H9 (cell line): ENCODE measurements at regions not wholly inside any gene's neighbourhood (a gene's known extent, or its start where the extent isn't known, plus 50 kb on each side); places are given as distances from the start of the nearest gene placed in this dataset.

Experiments
- DNase-seq: peaks from one replicate; pipeline ENCODE4 v3.0.0-alpha.2; 2017
- H2AFZ ChIP-seq: one replicate; pipeline ENCODE4 v1.6.1; 2013; ENCODE audit warnings: mild to moderate bottlenecking, low read length, control low read depth, moderate library complexity
- H2AK5ac ChIP-seq: 2 replicates; pipeline ENCODE4 v1.6.1; 2013; ENCODE audit warnings: low read length, control low read depth, mixed read lengths; ENCODE audit not compliant: insufficient read length
- H2BK120ac ChIP-seq: one replicate; pipeline ENCODE4 v1.6.1; 2013; ENCODE audit warnings: low read depth, mild to moderate bottlenecking, low read length, control low read depth, inconsistent platforms; ENCODE audit not compliant: poor library complexity, severe bottlenecking
- H2BK12ac ChIP-seq: 2 replicates; pipeline ENCODE4 v1.6.1; 2013; ENCODE audit warnings: low read length, control low read depth, mixed read lengths, low read depth; ENCODE audit not compliant: insufficient read length
- H2BK15ac ChIP-seq: 2 replicates; pipeline ENCODE4 v1.6.1; 2013; ENCODE audit warnings: low read depth, low read length, control low read depth
- H2BK20ac ChIP-seq: one replicate; pipeline ENCODE4 v1.6.1; 2013; ENCODE audit warnings: low read depth, mild to moderate bottlenecking, low read length, control low read depth, inconsistent platforms; ENCODE audit not compliant: poor library complexity, severe bottlenecking
- H2BK5ac ChIP-seq: 2 replicates; pipeline ENCODE4 v1.6.1; 2013; ENCODE audit warnings: low read length, control low read depth, mixed read lengths; ENCODE audit not compliant: insufficient read length
- H3K14ac ChIP-seq: 2 replicates; pipeline ENCODE4 v1.6.1; 2013; ENCODE audit warnings: low read length, control low read depth; ENCODE audit not compliant: insufficient read depth
- H3K18ac ChIP-seq: 2 replicates; pipeline ENCODE4 v1.6.1; 2013; ENCODE audit warnings: low read depth, mild to moderate bottlenecking, mixed read lengths, low read length, control low read depth; ENCODE audit not compliant: insufficient read length
- H3K23ac ChIP-seq: 2 replicates; pipeline ENCODE4 v1.6.1; 2013; ENCODE audit warnings: low read length, control low read depth, mixed read lengths, low read depth; ENCODE audit not compliant: insufficient read length
- H3K23me2 ChIP-seq: 2 replicates; pipeline ENCODE4 v1.6.1; 2013; ENCODE audit warnings: low read depth, mild to moderate bottlenecking, mixed read lengths, low read length, control low read depth; ENCODE audit not compliant: insufficient read length, poor library complexity, severe bottlenecking
- H3K27ac ChIP-seq: 2 replicates; pipeline ENCODE4 v1.5.1; 2013; ENCODE audit warnings: low read length, control low read depth, mixed read lengths, low read depth; ENCODE audit not compliant: insufficient read length
- H3K27me3 ChIP-seq: 2 replicates; pipeline ENCODE4 v1.6.1; 2013; ENCODE audit warnings: low read length, control low read depth, inconsistent platforms; ENCODE audit not compliant: insufficient read depth
- H3K4ac ChIP-seq: 2 replicates; pipeline ENCODE4 v1.6.1; 2013; ENCODE audit warnings: low read depth, mild to moderate bottlenecking, control low read depth, inconsistent platforms, low read length, moderate library complexity
- H3K4me1 ChIP-seq: 2 replicates; pipeline ENCODE4 v1.6.1; 2013; ENCODE audit warnings: low read length, control low read depth, inconsistent platforms; ENCODE audit not compliant: insufficient read depth
- H3K4me2 ChIP-seq: 2 replicates; pipeline ENCODE4 v1.6.1; 2013; ENCODE audit warnings: low read length, control low read depth, mixed read lengths; ENCODE audit not compliant: insufficient read length, insufficient read depth
- H3K56ac ChIP-seq: 2 replicates; pipeline ENCODE4 v1.6.1; 2013; ENCODE audit warnings: low read depth, mild to moderate bottlenecking, mixed read lengths, low read length, control low read depth; ENCODE audit not compliant: insufficient read length
- H3K79me1 ChIP-seq: 2 replicates; pipeline ENCODE4 v1.6.1; 2013; ENCODE audit warnings: low read depth, mild to moderate bottlenecking, moderate library complexity, low read length, control low read depth, inconsistent platforms; ENCODE audit not compliant: insufficient read depth, poor library complexity, severe bottlenecking
- H3K79me2 ChIP-seq: 2 replicates; pipeline ENCODE4 v1.6.1; 2013; ENCODE audit warnings: low read length, control low read depth, inconsistent platforms; ENCODE audit not compliant: insufficient read depth
- H3K9ac ChIP-seq: 2 replicates; pipeline ENCODE4 v1.6.1; 2013; ENCODE audit warnings: low read length, control low read depth, mixed read lengths; ENCODE audit not compliant: insufficient read length; ENCODE audit errors: extremely low read depth
- H3K9me3 ChIP-seq: one replicate; pipeline ENCODE4 v1.6.1; 2013; ENCODE audit warnings: low read depth, low read length, inconsistent platforms; ENCODE audit not compliant: control insufficient read depth
- H3T11ph ChIP-seq: one replicate; pipeline ENCODE4 v1.6.1; 2013; ENCODE audit warnings: mild to moderate bottlenecking, low read length, control low read depth, inconsistent platforms
- H4K20me1 ChIP-seq: one replicate; pipeline ENCODE4 v1.6.1; 2013; ENCODE audit not compliant: control insufficient read depth, insufficient read length, insufficient read depth
- H4K5ac ChIP-seq: 2 replicates; pipeline ENCODE4 v1.6.1; 2013; ENCODE audit warnings: low read depth, mild to moderate bottlenecking, mixed read lengths, low read length, control low read depth; ENCODE audit not compliant: insufficient read length
- H4K8ac ChIP-seq: replicated peaks from 2 replicates; pipeline ENCODE4 v1.6.1; 2013; ENCODE audit warnings: low read length, control low read depth, mixed read lengths, low read depth; ENCODE audit not compliant: insufficient read length
- H4K91ac ChIP-seq: 2 replicates; pipeline ENCODE4 v1.6.1; 2013; ENCODE audit warnings: low read depth, mild to moderate bottlenecking, moderate library complexity, mixed read lengths, low read length, control low read depth; ENCODE audit not compliant: insufficient read length
- H3K27ac Mint-ChIP-seq, 3 experiments: 2 replicates in 2 of 3; 3 replicates in 1 of 3; pipeline ENCODE4 v1.8.0; 2020 to 2021; ENCODE audit warnings: mixed read lengths in 3 of 3, mild to moderate bottlenecking in 1 of 3, moderate library complexity in 1 of 3
- H3K27me3 Mint-ChIP-seq: 2 replicates; pipeline ENCODE4 v1.8.0; 2021; ENCODE audit warnings: low read depth, mild to moderate bottlenecking, moderate library complexity, mixed read lengths
- H3K36me3 Mint-ChIP-seq, 3 experiments: 2 replicates in 2 of 3; 3 replicates in 1 of 3; pipeline ENCODE4 v1.8.0; 2020 to 2021; ENCODE audit warnings: low read depth in 3 of 3, mixed read lengths in 3 of 3; ENCODE audit not compliant: insufficient read depth in 1 of 3
- H3K4me1 Mint-ChIP-seq, 2 experiments: 2 replicates each; pipeline ENCODE4 v1.8.0; 2020; ENCODE audit warnings: mixed read lengths in 2 of 2
- H3K4me3 Mint-ChIP-seq, 2 experiments: 2 replicates in 1 of 2; 3 replicates in 1 of 2; pipeline ENCODE4 v1.8.0; 2020 to 2021; ENCODE audit warnings: mild to moderate bottlenecking in 2 of 2, mixed read lengths in 2 of 2, moderate library complexity in 1 of 2
- H3K9me3 Mint-ChIP-seq, 2 experiments: 2 replicates in 1 of 2; 3 replicates in 1 of 2; pipeline ENCODE4 v1.8.0; 2020; ENCODE audit warnings: mild to moderate bottlenecking in 2 of 2, mixed read lengths in 2 of 2, moderate library complexity in 1 of 2
- CTCF ChIP-seq: fragments of 200-600 bp; sonication (generic); conservative IDR thresholded peaks from 3 replicates; pipeline ENCODE4 v1.8.0; 2021; ENCODE audit warnings: antibody characterized with exemption, mild to moderate bottlenecking
- WGBS: extraction: QIAGEN DNeasy Blood & Tissue Kit; methylation state at CpG from one replicate; pipeline ENCODE4 v1.1.7; 2013; ENCODE audit warnings: missing lambda C conversion rate, low lambda C conversion rate, mixed read lengths; ENCODE audit not compliant: insufficient read length; ENCODE audit errors: extremely low coverage; 5-methylcytosine and 5-hydroxymethylcytosine counted together

GRCh38 chr16:66036793-66037715, 329.4 kb upstream of the CDH5 start:
- H3K27ac ChIP-seq, result no peak overlapping the region
- H4K20me1 ChIP-seq, result no peaks in the 10 kb centered on the region
- no peaks in the 10 kb centered on the region for H3K79me1 ChIP-seq
- no peak overlapping the region for H2BK20ac ChIP-seq
- H3K27ac Mint-ChIP-seq, result peak overlapping the region in 1 of 3 experiments; percentile 73; a peak in 1 of 7 replicates
- H3K9me3 ChIP-seq, result no peaks in the 10 kb centered on the region
- DNase-seq, result no peak
- H2BK120ac ChIP-seq, result no peak overlapping the region
- no peak overlapping the region for H2BK15ac ChIP-seq
- no peak overlapping the region for H4K91ac ChIP-seq
- no peak overlapping the region for H2AFZ ChIP-seq
- H3K36me3 Mint-ChIP-seq, result no peaks in the 10 kb centered on the region
- no peak overlapping the region for H3K14ac ChIP-seq
- H3K56ac ChIP-seq, result no peak overlapping the region
- no peak overlapping the region for H3K4me3 Mint-ChIP-seq
- no peaks in the 10 kb centered on the region for H3K4me1 ChIP-seq
- no peaks in the 10 kb centered on the region for H3K23me2 ChIP-seq
- no peak overlapping the region for H2BK5ac ChIP-seq
- no peak overlapping the region for H3K4ac ChIP-seq
- H3K18ac ChIP-seq, result no peak overlapping the region
- no peak overlapping the region for H4K8ac ChIP-seq
- H2AK5ac ChIP-seq, result no peak overlapping the region
- no CpG with 5 or more reads among the region's 6 CpGs for WGBS
- no peak overlapping the region for H3K23ac ChIP-seq
- no peaks in the 10 kb centered on the region for H3K9me3 Mint-ChIP-seq
- no peak overlapping the region for H3T11ph ChIP-seq
- H3K4me1 Mint-ChIP-seq, result peaks cover 8 to 12% of the 10 kb centered on the region in 2 experiments
- no peak overlapping the region for H2BK12ac ChIP-seq
- H3K9ac ChIP-seq, result no peak overlapping the region
- H3K27me3 Mint-ChIP-seq, result peaks cover 4% of the 10 kb centered on the region
- H3K4me2 ChIP-seq, result no peak overlapping the region
- no peaks in the 10 kb centered on the region for H3K79me2 ChIP-seq
- TF ChIP-seq CTCF, result no peak
- no peaks in the 10 kb centered on the region; the same call in 1 of the 2 replicates for H3K27me3 ChIP-seq
- no peak overlapping the region for H4K5ac ChIP-seq
